A673 (cell line): ENCODE measurements at regions not wholly inside any gene's neighbourhood (a gene's known extent, or its start where the extent isn't known, plus 50 kb on each side); places are given as distances from the start of the nearest gene placed in this dataset.

Experiments used
- BruUV-seq: library from RNA; stranded (reverse); fragments of 400-500 nt; replicated peaks from 2 replicates; lab custom pipeline; 2021; lab: Mats Ljungman, UMichigan
- CTCF ChIA-PET: fragments of 300-600 bp; sonication (Branson Sonifier 250); formaldehyde crosslinking; loops from one replicate; lab custom pipeline; 2022; ENCODE audit warnings: antibody characterized with exemption; lab: Charles Lee
- POLR2A ChIA-PET: fragments of 300-600 bp; sonication (Branson Sonifier 250); formaldehyde crosslinking; loops from one replicate; lab custom pipeline; 2022; ENCODE audit warnings: antibody characterized with exemption; ENCODE audit not compliant: low non-redundant PET; lab: Charles Lee
- DNase-seq: peaks from one replicate; pipeline ENCODE4 v3.0.0-alpha.2; 2015; ENCODE audit warnings: low spot score
- H3K27ac ChIP-seq: fragments of 200-600 bp; sonication (generic); 2 replicates; pipeline ENCODE4 v1.5.1; 2016; ENCODE audit warnings: mixed run types, low read depth, mild to moderate bottlenecking, mixed read lengths, antibody characterized with exemption, low read length; ENCODE audit not compliant: poor library complexity, severe bottlenecking
- H3K27me3 ChIP-seq: fragments of 200-600 bp; sonication (generic); replicated peaks from 2 replicates; pipeline ENCODE4 v1.6.1; 2017; ENCODE audit warnings: mixed run types, low read depth, mild to moderate bottlenecking, mixed read lengths, antibody characterized with exemption, low read length; ENCODE audit not compliant: insufficient read depth, poor library complexity
- H3K36me3 ChIP-seq: fragments of 200-600 bp; sonication (generic); 2 replicates; pipeline ENCODE4 v1.6.1; 2016; ENCODE audit warnings: mixed run types, mild to moderate bottlenecking, mixed read lengths, antibody characterized with exemption, low read length; ENCODE audit not compliant: insufficient read depth, poor library complexity, severe bottlenecking
- H3K4me1 ChIP-seq: fragments of 200-600 bp; sonication (generic); 2 replicates; pipeline ENCODE4 v1.6.1; 2017; ENCODE audit warnings: mixed run types, mild to moderate bottlenecking, mixed read lengths, antibody characterized with exemption, low read length; ENCODE audit not compliant: insufficient read depth, poor library complexity, severe bottlenecking
- H3K4me3 ChIP-seq: fragments of 200-600 bp; sonication (generic); 2 replicates; pipeline ENCODE4 v1.5.1; 2016; ENCODE audit warnings: low read depth, mixed run types, mild to moderate bottlenecking, mixed read lengths, low read length; ENCODE audit not compliant: poor library complexity, severe bottlenecking
- H3K9me3 ChIP-seq: fragments of 200-600 bp; sonication (generic); 2 replicates; pipeline ENCODE4 v1.6.1; 2016; ENCODE audit warnings: mixed run types, low read depth, mild to moderate bottlenecking, mixed read lengths, antibody characterized with exemption, low read length; ENCODE audit not compliant: poor library complexity, severe bottlenecking
- CTCF ChIP-seq: fragments of 300-800, 200-600 bp; sonication (generic); conservative IDR thresholded peaks from 2 replicates; pipeline ENCODE4 v1.5.1; 2017; ENCODE audit warnings: low read depth, mild to moderate bottlenecking, antibody characterized with exemption, low read length, moderate library complexity, mixed read lengths
- EZH2 ChIP-seq: fragments of 200-600 bp; sonication (generic); IDR thresholded peaks from 2 replicates; pipeline ENCODE4 v1.6.1; 2017; ENCODE audit warnings: borderline replicate concordance, low read depth, mild to moderate bottlenecking, mixed read lengths, antibody characterized with exemption, low read length; ENCODE audit not compliant: poor library complexity, severe bottlenecking
- intact Hi-C: fragments of 100-400 bp; cut with micrococcal nuclease; formaldehyde crosslinking; loops from one replicate; pipeline ENCODE4 v1.10.0; 2022; ENCODE audit not compliant: unreplicated experiment

- no peaks in the 10 kb centered on the region for H3K9me3 ChIP-seq
- no peaks in the 10 kb centered on the region for H3K27me3 ChIP-seq
- TF ChIP-seq CTCF, result no peak
- no peak for TF ChIP-seq EZH2
- ChIA-PET POLR2A (no interaction called here), CTCF (interaction anchor here (0.6 to 1.2 kb wide), 2 partner anchors 292 to 493 kb away, joined by 3 to 6 read pairs; no protein-coding TSS in a partner anchor)
- H3K27ac ChIP-seq, result no peak overlapping the region
- no peak for DNase-seq
- BruUV-seq, result no TSS peak
- H3K36me3 ChIP-seq, result no peaks in the 10 kb centered on the region
- intact Hi-C loops, result no loop called here
- no peak overlapping the region for H3K4me3 ChIP-seq
- no peaks in the 10 kb centered on the region for H3K4me1 ChIP-seq
Measured at GRCh38 chr1:118716775-118717174, 271.4 kb downstream of the TBX15 start.

- H3K27ac ChIP-seq, result no peak overlapping the region
- CTCF ChIA-PET, result no interaction called here
- no peaks in the 10 kb centered on the region for H3K9me3 ChIP-seq
- H3K4me1 ChIP-seq, result no peaks in the 10 kb centered on the region
- no peaks in the 10 kb centered on the region for H3K27me3 ChIP-seq
- H3K36me3 ChIP-seq, result no peaks in the 10 kb centered on the region
- no peak for DNase-seq
- BruUV-seq, result no TSS peak
- no peak overlapping the region for H3K4me3 ChIP-seq
- intact Hi-C loops, result no loop called here
- no peak for TF ChIP-seq CTCF
- TF ChIP-seq EZH2, result no peak
- POLR2A ChIA-PET, result no interaction called here
Measured at GRCh38 chr1:118711356-118711755, 276.8 kb downstream of the TBX15 start.

- Histone ChIP-seq H3K4me1 (no peaks in the 10 kb centered on the region), H3K27me3 (no peaks in the 10 kb centered on the region), H3K9me3 (no peaks in the 10 kb centered on the region), H3K36me3 (no peaks in the 10 kb centered on the region), H3K27ac (no peak overlapping the region), H3K4me3 (no peak overlapping the region)
- BruUV-seq, result no TSS peak
- DNase-seq, result no peak
- TF ChIP-seq CTCF, result no peak
- no peak for TF ChIP-seq EZH2
- POLR2A ChIA-PET, result no interaction called here
- CTCF ChIA-PET, result no interaction called here
- intact Hi-C loops, result no loop called here
Measured at GRCh38 chr1:118698911-118699310, 289.2 kb downstream of the TBX15 start.
